HG02763 (cell line): ENCODE measurements at regions not wholly inside any gene's neighbourhood (a gene's known extent, or its start where the extent isn't known, plus 50 kb on each side); places are given as distances from the start of the nearest gene placed in this dataset.
"Not testable (repeated sequence)": the region's sequence is repeated elsewhere in the genome, so short reads cannot be mapped to it uniquely, and the experiment has no call there.

ENCODE experiments used
- ATAC-seq: cut with Tn5 transposase; IDR thresholded peaks from one replicate; pipeline ENCODE4 v1.9.1; 2021; ENCODE audit warnings: mild to moderate bottlenecking, moderate library complexity; ENCODE audit not compliant: unreplicated experiment

DNA sequence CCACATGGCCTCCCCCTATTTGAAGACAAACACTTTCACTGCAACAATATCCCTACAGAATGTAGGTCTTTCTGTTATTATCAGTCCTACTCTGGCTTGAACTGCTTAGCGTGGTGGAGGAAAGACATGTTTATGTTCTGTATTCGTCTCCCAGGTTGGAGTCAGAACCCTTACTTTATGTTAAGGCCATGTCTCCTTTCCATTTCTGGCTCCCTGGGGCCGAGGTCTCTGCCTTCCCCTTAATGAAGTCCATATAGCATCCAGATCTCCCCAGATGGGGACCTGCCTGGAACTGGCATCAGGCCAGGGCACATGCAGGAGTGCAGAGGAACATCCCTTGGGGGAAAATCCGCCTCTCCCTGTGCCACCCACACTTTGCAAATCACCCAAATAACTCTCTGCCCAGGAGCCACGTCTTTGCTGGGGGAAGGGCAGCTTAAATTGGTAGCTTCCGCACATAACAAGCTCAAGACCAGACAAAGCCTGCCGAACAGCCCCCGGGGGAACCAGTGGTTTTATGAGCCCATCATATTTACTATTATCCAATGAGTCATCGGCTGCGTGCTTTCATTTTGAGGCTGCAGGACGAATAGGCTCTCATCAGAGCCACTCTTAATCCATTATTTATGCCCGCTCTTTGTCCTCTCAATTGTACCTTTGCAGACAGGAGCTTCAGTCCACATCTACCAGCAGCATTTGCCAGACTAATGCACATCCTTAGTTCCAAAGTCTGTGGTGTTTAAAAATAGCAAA lies 237.0 kb downstream of the UACA start:
- no peak for ATAC-seq

DNA sequence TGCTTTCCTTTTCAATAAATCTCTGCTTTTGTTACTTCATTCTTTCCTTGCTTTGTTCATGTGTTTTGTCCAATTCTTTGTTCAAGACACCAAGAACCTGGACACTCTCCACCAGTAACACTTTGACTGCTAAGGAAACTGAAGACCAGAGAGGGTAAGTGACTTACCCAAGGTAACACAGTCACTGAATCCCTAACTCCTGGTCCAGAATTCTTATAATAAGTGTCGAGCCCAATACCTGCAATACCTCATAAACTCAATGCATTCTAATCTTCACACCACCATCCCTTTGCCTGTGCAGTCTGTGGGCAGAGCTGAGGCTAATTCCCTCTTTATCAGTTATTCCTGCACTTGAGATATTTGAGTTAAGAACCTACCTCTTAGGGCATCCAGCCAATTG lies 237.8 kb downstream of the UACA start:
- ATAC-seq = no peak

DNA sequence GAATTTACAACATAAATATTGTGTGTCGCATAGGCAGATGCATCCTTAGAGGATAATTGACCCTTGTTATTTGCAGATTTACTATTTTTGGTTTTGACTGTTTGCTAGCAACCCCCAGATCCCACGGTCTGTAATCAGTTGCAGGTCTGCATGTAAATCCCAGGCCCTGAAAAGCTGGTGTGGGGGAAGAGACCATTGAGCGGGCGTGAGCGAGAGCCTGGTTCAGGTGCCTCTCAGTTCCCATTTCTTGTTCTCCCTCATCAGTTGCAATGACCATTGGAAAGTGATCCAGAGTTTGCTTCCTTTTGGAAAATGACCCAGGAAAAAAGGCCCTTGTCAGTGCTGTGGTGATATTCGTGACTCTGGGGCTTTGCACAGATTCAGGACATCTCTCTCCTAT lies 238.9 kb downstream of the UACA start:
- no peak for ATAC-seq

DNA sequence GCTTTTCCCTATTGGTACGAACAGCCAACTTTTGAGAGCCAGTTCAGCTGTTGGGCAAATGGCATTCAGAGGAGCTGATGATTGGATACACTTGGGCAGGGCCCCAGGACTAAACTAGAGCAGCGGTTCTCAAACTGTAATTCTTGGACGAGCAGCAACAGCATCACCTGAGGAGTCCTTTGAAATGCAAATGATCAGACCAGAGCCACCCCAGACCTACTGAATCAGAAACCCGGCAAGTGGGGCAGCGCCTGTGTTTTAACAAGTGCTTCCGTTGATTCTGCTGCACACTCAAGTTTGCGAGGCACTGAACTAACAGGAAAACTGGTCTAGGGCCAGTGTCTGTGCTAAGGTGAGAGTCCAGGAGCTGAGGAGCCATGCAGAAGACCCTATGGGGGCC lies 239.7 kb downstream of the UACA start:
- ATAC-seq = no peak

DNA sequence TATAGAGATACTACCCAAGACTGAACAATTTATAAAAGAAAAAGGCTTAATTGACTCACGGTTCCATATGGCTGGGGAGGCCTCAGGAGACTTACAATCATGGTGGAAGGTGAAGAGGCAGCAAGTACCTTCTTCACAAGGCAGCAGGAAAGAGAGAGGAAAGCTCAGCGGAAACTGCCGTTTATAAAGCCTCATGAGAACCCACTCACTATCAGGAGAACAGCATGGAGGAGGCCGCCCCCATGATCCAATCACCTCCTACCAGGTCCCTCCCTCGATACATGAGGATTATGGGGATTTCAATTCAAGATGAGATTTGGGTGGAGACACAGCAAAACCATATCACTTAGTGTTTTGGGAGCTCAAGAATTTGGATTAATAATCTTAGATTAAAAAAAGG lies 240.2 kb downstream of the UACA start:
- no peak for ATAC-seq

DNA sequence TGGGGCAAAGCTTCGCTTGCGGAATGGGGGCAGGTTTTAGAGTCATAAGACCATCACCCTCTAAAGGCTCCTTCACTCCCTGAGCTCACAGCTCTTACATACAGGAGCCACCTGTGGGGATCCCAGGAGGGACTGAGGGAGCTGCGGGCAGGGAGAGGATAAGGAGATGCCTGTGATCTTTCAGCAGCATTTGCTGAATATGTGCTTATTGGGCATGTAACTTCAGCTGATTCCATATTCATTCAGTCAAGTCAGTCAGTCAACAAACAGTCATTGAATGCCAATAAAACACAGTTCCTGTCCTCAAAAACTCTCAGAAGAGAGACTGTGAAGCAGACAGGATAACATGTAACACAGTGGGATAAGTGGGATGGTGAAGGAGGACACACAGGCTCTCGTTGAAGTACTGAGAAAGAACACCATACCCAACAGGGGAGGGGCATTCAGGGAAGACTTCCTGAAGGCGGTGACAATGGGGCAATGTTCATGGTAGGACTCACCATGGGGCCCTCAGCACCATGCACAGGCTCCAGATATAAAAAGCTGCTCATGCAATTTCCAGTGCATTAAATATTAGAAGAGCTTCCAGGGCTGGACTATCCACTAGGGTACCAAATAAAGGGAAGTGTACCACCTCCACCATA lies 240.9 kb downstream of the UACA start:
- no peak for ATAC-seq

DNA sequence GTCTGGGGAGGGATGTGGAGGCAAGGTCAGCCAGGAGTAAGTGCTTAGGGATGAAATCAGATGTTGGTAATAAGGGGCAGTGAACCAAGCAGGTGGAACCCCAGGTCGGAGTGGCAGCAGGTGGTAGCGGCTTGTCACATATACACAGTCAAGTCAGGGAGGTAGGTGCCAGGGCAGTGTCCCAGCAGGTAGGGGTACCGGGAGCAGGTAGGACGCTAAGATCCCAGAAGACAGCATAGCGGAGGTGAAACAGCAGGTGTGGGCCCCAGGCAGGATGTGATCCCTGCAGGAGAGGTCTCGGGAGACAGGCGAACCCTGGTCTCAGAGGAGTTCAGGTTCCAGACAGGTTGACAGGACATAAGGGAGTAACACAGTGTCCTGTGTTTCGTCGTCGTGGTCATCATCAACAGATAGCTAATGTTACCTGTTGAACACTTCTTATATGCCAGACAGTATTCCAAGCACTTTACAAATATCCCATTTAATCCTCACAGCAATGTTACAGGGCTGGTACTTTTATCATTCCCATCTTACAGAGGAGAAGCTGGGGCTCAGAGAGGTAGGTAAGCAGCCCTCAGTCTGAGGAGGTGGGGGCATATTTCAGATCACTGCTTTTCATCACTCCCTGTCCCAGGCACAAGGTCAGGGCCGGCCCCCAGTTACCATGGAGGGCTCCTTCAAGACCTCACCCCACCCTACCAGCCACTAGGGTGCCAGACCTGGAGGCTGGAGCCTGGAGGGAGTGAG lies 241.6 kb downstream of the UACA start:
- ATAC-seq = no peak

DNA sequence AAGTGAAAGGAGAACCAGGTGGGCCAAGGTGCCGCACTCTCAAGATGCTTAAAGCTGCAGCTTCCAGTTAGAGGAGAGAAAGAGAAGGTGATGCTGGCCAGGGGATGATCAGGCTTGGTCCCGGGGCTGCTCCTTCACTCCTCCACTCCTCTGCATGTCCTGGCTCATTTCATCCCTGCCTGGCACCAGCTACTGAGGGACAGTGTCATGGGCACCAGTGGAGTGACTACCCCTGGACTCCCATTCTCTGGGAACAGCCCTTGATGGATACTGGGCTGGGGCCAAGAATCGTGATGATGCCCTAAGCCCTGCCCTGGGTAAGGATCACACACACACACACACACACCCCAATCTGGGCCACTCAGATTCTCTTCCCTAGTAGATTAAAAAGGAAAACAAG lies 243.7 kb downstream of the UACA start:
- ATAC-seq = no peak

DNA sequence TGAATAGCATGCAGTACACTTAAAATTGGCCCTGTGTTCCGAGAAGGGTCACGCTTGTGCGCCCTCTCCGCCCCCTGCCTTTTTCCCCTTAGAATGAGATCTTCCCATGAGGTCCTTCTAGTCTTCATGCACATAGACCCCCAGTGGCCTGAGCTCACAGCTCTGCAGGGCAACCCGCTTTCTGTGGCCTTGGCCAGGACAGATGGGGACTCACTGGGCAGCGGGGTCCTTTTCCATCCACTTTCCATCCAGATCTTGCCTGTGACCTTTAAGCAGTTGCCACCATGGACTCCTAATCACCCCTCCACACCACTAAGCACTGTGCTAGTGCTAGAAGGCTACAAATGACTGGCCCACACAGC lies 244.4 kb downstream of the UACA start:
- no peak for ATAC-seq

DNA sequence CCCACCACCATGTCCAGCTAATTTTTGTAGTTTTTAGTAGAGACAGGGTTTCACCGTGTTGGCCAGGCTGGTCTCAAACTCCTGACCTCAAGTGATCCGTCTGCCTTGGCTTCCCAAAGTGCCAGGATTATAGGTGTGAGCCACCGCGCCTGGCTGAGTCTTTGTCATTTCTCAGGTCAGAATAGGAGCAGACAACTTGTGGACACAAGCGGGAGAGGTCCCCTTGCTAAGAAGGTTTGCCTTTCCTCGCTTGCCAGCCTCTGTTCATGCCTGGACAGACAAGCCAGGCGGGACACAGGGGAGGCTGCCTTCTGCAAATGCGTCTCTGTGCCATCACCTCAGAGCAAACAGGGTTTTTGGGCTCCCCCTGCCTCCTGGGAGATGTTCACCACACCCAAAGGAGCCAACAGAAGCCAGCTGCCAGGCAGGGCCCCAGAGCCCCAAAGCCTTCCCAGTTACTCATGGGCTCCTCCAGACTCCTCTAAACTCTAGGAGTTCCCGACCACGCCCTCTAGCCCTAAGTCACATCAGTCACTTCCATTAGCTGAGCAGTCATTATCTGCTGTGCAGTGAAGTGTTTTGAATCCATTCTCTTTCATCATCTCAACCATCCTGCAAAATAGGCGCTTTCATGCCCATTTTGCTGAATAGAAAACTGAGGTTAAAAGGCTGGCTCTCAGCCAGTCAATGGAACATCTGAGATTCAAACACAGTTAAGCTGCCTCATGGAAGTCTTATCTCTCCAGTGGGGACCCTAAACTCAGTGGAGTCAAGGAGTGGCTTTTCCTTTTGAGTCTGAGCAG lies 245.0 kb downstream of the UACA start:
- ATAC-seq = no peak

DNA sequence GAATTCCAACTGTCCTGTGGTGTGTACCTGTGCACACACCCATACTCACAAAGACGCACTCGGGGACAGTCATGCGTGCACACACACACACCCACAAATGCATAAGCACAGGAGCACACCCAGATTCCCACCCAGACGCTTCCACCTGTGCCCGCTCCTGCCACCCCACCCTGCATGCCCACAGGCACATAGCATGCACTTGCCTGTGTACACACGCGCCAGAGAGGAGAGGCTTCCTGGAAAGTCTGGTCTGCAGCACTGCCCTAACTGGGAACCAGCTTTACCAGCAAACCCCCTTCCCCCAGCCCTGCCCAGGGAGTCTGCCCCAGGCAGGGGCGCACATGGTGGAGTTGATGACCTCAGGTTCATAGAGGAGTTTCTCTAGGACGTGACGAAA lies 246.2 kb downstream of the UACA start:
- no peak for ATAC-seq

DNA sequence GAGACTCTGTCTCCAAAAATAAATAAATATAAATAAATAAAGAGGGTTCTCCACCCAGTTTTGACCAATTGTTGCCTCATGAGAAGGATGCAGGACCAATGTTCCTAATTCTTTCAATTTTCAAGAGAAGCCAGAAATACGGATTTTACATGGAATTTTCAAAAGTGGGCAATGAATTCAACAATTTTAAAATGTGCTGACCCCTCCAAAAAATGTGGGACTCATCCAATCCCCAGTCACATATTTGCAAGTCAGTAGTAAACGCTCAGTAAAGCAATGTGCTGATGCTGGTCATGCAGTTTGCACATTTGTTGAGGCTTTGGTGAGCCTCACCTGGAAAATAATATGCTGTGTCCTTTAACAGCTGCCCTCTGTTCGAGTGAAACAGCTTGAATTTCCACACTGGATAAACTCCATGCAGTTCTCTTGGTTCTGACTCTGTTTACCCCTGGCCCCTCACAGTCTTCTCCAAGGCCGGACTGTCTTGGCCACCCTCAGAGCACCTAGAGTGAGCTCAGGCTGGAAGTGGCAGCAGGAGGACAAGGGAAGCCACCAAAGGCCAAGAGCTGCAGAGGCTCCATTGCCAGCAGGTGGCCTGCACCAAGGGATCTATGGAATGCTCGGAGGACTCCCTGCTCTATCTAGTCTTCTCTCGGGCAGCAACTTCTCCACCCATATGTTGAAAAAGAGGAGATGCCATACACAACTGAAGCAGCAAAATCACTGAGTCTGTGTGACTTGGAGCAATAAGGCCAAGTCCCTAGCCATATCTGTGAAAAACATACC lies 246.8 kb downstream of the UACA start:
- no peak for ATAC-seq

DNA sequence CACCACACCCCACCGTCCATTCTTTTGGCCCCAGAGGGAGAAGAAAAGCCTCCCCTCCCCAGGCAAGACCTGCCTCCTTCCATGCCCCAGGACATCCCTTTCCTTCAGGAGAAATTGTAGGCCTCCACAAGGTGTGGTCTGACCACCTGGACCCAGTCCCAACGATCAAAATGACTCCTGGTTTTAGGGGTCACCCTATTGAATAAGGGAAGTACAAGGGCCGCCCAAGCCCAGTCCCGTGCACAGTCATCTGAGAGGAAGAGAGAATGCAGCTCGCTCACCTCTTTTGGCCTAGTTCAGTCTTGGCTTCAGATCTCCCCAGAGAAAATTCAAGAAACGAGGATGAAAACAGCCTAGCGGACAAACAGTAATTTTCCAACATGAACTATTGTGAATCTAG lies 249.1 kb downstream of the UACA start:
- no peak for ATAC-seq

DNA sequence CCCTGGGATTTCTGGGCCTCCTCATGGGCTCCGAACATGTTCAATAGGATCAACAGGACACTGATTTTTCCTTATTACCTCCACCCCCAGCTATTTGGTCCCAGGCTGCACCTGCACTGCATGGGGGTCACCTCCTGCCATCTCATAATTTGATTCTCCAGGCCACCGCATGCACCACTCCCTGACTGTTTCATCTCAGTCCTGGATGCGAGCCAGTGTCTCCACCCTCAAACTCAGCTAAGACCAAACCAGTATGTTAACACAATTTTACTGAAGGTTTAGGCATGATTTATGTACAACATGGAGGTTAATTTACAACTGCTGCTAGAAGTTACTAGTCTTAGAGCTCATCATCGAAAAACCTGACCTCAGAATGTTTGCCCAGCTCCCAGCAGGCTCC lies 249.5 kb downstream of the UACA start:
- no peak for ATAC-seq

DNA sequence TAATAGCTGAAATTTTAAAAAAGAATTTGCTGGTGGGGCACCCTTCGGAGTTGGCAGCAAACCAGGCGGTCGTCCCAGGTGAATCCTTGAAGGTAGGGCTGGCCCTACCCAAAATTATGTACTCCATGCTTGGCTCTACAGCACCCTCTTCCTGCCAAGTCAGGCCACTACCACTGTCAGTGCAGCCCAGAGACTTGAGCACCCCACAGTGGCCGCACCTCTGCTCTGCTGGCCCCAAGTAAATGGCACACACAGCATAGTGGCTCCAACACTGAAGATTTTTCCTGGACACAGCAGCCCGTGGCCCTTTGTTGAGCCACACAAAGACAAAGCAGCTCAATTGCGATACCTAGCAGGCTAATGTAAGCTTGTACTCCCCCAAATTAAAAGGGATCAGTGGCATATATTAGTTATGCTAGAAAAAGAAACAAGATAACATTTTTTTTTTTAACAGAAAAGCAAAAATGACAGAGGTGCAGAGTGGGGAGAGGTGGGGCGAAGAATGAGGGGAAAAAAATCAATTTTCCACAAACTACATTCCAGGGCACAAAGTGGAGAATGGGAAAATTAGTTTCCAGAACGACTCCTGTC lies 250.5 kb downstream of the UACA start:
- ATAC-seq = peak; percentile 65

DNA sequence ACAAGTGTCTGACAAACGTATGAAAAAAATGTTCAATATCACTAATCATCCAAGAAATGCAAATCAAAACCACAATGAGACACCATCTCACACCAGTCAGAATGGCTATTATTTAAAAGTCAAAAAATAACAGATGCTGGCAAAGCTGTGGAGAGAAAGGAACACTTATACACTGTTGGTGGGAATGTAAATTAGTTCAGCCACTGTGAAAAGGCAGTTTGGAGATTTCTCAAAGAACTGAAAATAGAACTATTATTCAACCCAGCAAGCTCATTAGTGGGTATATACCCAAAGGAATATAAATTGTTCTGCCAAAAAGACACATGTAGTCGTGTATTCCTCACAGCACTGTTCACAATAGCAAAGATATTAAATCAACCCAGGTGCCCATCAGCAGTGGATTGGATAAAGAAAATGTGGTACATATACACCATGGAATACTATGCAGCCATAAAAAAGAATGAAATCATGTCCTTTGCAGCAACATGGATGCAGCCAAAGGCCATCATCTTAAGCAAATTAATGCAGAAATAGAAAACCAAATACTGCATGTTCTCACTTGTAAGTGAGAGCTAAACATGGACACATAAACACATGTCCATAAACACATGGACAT lies 251.3 kb downstream of the UACA start:
- not testable (repeated sequence) for ATAC-seq

DNA sequence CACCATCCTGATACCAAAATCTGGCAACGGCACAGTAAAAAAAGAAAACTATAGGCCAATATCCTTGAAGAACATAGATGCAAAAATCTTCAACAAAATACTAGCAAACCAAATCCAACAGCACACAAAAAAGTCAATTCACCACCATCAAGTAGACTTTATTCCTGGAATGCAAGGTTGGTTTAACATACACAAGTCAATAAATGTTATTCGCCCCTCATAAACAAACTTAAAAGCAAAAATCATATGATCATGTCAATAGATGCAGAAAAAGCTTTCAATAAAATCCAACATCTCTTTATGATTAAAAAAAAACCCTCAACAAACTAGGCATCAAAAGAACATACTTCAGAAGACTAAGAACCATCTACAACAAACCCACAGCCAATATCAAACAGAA lies 252.9 kb downstream of the UACA start:
- ATAC-seq = no peak

DNA sequence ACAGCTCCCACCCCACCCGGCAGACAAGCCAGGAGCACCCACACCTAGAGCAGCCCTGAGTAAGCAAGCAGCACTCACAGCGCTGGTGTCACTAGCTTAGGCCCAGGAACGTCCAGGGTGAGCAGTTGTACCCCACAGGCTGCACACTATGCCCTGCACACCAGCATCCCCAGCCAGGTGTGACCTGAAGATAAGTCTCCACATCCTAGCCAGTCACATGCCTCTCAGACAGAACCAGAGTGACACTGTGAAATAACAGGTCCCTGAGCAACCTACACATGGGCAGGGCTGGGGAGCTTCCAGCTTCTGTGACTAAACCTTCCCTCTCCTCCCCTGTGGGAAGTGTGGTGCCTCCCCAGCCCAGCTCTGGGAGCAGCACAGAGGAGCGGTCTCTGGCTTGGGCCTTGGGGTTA lies 253.6 kb downstream of the UACA start:
- ATAC-seq = no peak

DNA sequence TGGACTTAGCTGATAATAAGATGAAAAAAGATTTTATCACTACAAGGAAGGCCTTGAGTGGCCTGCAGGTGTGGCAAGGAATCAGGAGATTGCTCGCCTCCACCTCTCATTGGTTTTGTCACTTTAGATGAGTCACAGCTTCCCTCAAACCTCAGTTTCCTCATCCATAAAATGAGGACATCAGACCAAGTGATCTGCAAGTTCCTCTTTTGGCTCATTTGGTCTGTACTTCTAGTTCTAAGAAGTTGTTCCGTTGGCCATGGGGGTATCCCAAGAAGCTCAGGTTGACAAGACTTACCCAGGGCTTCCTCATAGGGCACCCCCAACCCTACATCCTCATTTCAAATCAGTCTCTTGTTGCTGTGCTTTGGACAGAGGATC lies 254.1 kb downstream of the UACA start:
- ATAC-seq = no peak
